Karpas-422 (cell line): ENCODE measurements at regions not wholly inside any gene's neighbourhood (a gene's known extent, or its start where the extent isn't known, plus 50 kb on each side); places are given as distances from the start of the nearest gene placed in this dataset.
"Not testable (repeated sequence)": the region's sequence is repeated elsewhere in the genome, so short reads cannot be mapped to it uniquely, and the experiment has no call there.

Experiments
- DNase-seq: peaks from one replicate; pipeline ENCODE4 v3.0.0-alpha.2; 2015
- H2AFZ ChIP-seq: fragments of 200-600 bp; sonication (generic); 2 replicates; pipeline ENCODE4 v1.6.1; 2014; ENCODE audit warnings: antibody characterized with exemption, low read length, mixed read lengths
- H3K27ac ChIP-seq: fragments of 200-600 bp; sonication (generic); 2 replicates; pipeline ENCODE4 v1.5.1; 2014; ENCODE audit warnings: mild to moderate bottlenecking, low read length, moderate library complexity
- H3K27me3 ChIP-seq: fragments of 200-600 bp; sonication (generic); 2 replicates; pipeline ENCODE4 v1.6.1; 2014; ENCODE audit warnings: low read length, mixed read lengths
- H3K36me3 ChIP-seq: fragments of 200-600 bp; sonication (generic); 2 replicates; pipeline ENCODE4 v1.6.1; 2014; ENCODE audit warnings: low read length, mixed read lengths; ENCODE audit not compliant: insufficient read depth
- H3K4me1 ChIP-seq: fragments of 200-600 bp; sonication (generic); 2 replicates; pipeline ENCODE4 v1.6.1; 2014; ENCODE audit warnings: mild to moderate bottlenecking, low read length, mixed read lengths
- H3K4me2 ChIP-seq: fragments of 200-600 bp; sonication (generic); 2 replicates; pipeline ENCODE4 v1.6.1; 2014; ENCODE audit warnings: low read length, low read depth, mild to moderate bottlenecking; ENCODE audit not compliant: poor library complexity, severe bottlenecking
- H3K4me3 ChIP-seq: fragments of 200-600 bp; sonication (generic); 2 replicates; pipeline ENCODE4 v1.5.1; 2014; ENCODE audit warnings: mild to moderate bottlenecking, antibody characterized with exemption, low read length, mixed read lengths
- H3K79me2 ChIP-seq: fragments of 200-600 bp; sonication (generic); 2 replicates; pipeline ENCODE4 v1.6.1; 2014; ENCODE audit warnings: mild to moderate bottlenecking, low read length, mixed read lengths
- H3K9ac ChIP-seq: fragments of 200-600 bp; sonication (generic); 2 replicates; pipeline ENCODE4 v1.6.0; 2014; ENCODE audit warnings: low read length
- H3K9me2 ChIP-seq: fragments of 200-600 bp; sonication (generic), shearing (Covaris generic); replicated peaks from 2 replicates; pipeline ENCODE4 v1.6.0; 2014; ENCODE audit warnings: mild to moderate bottlenecking, low read length, moderate library complexity; ENCODE audit not compliant: insufficient read depth
- H3K9me3 ChIP-seq: fragments of 300-700, 200-600 bp; sonication (generic); 2 replicates; pipeline ENCODE4 v1.6.1; 2014; ENCODE audit warnings: low read length, mixed read lengths
- H4K20me1 ChIP-seq: fragments of 200-600 bp; sonication (generic); 2 replicates; pipeline ENCODE4 v1.6.1; 2014; ENCODE audit warnings: mild to moderate bottlenecking, antibody characterized with exemption, low read length, low read depth; ENCODE audit not compliant: insufficient read depth

DNA sequence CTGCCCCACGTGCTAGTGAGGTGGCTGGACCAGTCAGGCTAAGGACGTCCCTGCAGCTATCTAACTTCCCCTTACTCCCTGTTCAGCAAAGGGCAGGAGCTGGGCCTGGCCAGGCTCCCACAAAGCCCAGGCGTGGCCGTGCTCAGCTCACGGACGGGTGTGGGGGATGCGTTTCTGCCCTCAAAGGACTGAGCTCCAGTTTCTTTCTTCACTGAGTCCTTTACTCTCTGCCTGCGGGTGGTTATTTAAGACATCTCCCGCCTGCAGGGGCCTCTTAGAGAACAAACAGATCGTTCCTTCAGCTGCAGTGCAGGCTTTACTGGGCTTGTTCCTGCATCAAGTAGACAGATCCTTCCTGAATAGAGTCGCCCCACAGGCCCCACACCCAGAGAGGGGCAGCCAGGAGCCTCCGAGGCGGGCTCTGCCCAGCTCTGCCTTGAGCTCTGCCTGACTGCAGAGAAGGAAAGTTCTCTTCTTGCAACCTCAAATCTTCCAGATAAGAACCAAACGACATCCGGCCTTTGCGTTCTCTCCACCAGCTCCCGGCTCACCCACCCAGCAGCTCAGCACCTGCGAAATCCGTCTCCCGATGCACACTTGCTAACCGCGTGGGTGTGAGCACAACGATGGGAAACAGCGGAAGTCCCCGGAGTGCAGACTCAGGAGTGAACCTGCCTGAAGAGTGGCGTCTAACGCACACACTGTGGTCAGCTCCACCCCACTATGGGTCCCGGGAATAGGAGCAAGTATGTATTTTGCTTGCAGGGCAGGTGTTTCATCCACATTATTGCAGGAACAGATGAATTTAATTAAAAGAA, 460.0 kb downstream of the PREX1 start:
- H2AFZ ChIP-seq, H3K4me1 ChIP-seq, H4K20me1 ChIP-seq, H3K9me2 ChIP-seq, H3K27ac ChIP-seq, H3K4me3 ChIP-seq, H3K36me3 ChIP-seq, H3K27me3 ChIP-seq, H3K9ac ChIP-seq, H3K9me3 ChIP-seq, H3K4me2 ChIP-seq, DNase-seq, H3K79me2 ChIP-seq: not testable (repeated sequence)

- no peak for DNase-seq
- no peak overlapping the region for H3K4me3 ChIP-seq
- H3K36me3 ChIP-seq, result no peaks in the 10 kb centered on the region
- H3K9me2 ChIP-seq, result no peaks in the 10 kb centered on the region
- no peaks in the 10 kb centered on the region for H3K27me3 ChIP-seq
- H3K9ac ChIP-seq, result no peak overlapping the region
- H2AFZ ChIP-seq, result no peak overlapping the region
- no peak overlapping the region for H3K27ac ChIP-seq
- H3K9me3 ChIP-seq, result no peaks in the 10 kb centered on the region
- H4K20me1 ChIP-seq, result no peaks in the 10 kb centered on the region
- no peaks in the 10 kb centered on the region for H3K4me1 ChIP-seq
- no peak overlapping the region for H3K4me2 ChIP-seq
- H3K79me2 ChIP-seq, result no peaks in the 10 kb centered on the region
Observed at GRCh38 chr20:48366230-48366629, 461.6 kb downstream of the PREX1 start.

DNA sequence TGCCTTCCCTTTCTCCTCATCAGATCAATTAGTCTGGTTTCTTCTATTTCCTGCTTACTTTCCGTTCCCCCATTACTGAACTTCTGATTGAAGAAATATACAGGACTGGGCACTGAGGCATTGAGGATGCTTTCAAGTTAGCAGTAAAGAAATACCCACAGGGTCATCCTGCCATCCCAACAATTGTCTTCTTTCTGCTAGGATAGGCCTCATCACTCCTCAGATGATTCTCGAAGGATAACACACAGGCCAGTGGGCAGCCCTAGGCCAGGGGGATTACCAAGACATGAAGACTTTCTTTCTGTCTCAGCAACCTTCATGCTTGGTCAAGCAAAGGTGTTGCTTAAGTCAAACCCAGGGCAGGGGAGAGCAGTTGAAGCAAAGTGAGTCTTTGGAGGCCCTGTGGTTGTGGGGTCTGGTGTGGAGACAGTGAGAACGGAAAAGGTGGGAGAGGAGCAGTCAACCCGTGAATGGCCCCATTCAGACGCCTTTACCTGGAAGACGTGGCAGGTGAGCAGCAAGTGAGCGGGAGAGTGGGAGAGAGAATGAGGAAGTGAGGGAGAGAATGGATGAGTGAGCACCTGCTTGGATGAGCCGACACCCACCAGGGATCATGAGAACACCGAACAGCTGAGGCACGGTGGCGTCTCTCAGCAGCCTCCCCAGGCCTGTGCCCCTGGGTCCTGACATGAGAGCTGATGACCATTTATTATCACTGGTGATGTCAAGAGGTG, 462.9 kb downstream of the PREX1 start:
- Histone ChIP-seq H3K27me3 (no peaks in the 10 kb centered on the region), H3K9me2 (no peaks in the 10 kb centered on the region), H3K4me3 (no peak overlapping the region), H3K79me2 (no peaks in the 10 kb centered on the region), H2AFZ (no peak overlapping the region), H3K27ac (no peak overlapping the region), H3K36me3 (no peaks in the 10 kb centered on the region), H3K4me1 (no peaks in the 10 kb centered on the region), H3K9me3 (no peaks in the 10 kb centered on the region), H4K20me1 (no peaks in the 10 kb centered on the region), H3K4me2 (no peak overlapping the region), H3K9ac (no peak overlapping the region)
- no peak for DNase-seq

DNA sequence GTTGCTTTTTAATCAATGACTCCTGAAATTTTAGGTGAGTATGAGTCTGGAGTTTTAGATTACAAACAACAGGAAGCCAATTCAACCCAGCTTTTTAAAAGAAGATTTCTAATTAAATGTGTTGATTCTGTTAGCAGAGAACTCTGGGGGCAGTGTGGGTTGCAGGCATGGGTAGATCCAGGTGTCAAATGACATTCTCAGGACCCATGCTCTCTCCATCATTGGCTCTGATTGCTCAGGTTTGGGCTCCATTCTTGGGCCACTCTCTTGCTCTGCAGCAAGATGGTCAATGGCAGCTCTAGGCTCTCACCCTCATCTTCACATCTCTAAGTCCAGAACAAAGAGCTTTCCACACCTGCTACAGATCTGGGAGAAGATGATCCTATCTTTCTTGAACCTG, 463.7 kb downstream of the PREX1 start:
- Histone ChIP-seq H3K27ac (no peak overlapping the region), H3K79me2 (no peaks in the 10 kb centered on the region), H4K20me1 (no peaks in the 10 kb centered on the region), H3K36me3 (no peaks in the 10 kb centered on the region), H3K9me2 (no peaks in the 10 kb centered on the region), H2AFZ (no peak overlapping the region), H3K4me1 (no peaks in the 10 kb centered on the region), H3K9me3 (no peaks in the 10 kb centered on the region), H3K9ac (no peak overlapping the region), H3K27me3 (no peaks in the 10 kb centered on the region), H3K4me2 (no peak overlapping the region), H3K4me3 (no peak overlapping the region)
- DNase-seq, result no peak

GRCh38 chr20:48360342-48360975, 467.3 kb downstream of the PREX1 start:
- Histone ChIP-seq H3K27ac (no peak overlapping the region), H3K27me3 (no peaks in the 10 kb centered on the region), H3K36me3 (no peaks in the 10 kb centered on the region), H3K4me1 (no peaks in the 10 kb centered on the region), H3K9me2 (no peaks in the 10 kb centered on the region), H3K4me2 (no peak overlapping the region), H3K79me2 (no peaks in the 10 kb centered on the region), H2AFZ (no peak overlapping the region; the same call in 1 of the 2 replicates), H4K20me1 (no peaks in the 10 kb centered on the region), H3K4me3 (no peak overlapping the region), H3K9me3 (no peaks in the 10 kb centered on the region), H3K9ac (no peak overlapping the region)
- DNase-seq, result no peak

DNA sequence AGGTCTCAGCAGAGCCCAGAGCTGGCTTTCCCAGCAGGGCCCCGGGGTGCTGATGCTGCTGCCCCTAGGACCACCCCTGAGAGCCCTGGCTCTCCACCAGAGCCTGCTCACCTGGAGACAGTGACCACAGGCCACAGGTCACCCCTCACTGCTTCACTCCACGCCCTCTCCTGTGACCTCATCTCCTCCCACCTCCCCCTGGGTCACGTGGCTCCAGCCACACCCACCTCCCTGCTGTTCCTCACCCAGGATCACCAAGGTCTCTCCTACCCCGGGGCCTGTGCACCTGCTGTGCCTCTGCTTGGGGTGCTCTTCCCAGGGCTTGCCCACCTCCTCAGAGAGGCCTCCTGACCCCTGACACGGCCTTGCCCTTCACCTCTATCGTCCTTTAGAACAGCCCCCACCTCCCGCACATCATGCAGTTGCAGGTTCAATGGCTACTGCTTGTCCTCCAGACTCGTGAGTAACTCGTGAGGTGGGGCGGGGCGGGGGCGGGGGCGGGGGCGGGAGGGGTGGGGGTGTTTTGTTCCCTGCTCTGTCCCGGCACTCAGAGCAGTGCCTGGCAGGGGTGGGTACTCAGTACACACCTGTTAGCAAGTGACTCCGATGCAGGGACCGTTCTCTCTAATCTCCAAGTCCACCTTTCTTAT, 468.0 kb downstream of the PREX1 start:
- no peak for DNase-seq
- Histone ChIP-seq H3K27me3 (no peaks in the 10 kb centered on the region; the same call in 1 of the 2 replicates), H3K4me2 (no peak overlapping the region), H3K79me2 (no peaks in the 10 kb centered on the region), H3K4me3 (no peak overlapping the region), H3K36me3 (no peaks in the 10 kb centered on the region), H3K4me1 (no peaks in the 10 kb centered on the region), H3K9me2 (no peaks in the 10 kb centered on the region), H3K27ac (no peak overlapping the region), H3K9ac (no peak overlapping the region), H3K9me3 (no peaks in the 10 kb centered on the region), H4K20me1 (no peaks in the 10 kb centered on the region), H2AFZ (no peak overlapping the region; the same call in 1 of the 2 replicates)

DNA sequence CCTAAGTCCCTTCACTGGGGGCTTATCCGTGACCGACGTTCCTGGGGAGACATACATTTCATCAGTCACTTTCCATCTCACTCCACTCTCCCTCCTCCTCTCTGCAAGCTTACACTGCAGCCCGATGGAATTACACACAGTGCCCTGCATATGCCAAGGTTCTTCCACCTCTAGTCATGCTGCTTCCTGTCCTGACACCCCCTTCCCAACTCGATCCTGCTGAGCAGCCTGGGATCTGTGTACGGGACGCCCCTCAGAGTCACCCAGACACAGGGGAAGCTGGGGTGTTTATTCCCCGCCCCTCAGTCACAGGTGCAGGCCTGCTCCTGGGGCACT, 468.8 kb downstream of the PREX1 start:
- H3K4me2 ChIP-seq, H3K27ac ChIP-seq: not testable (repeated sequence)

More for the DNA sequence above, 468.8 kb downstream of the PREX1 start:
- not testable (repeated sequence) for H3K9ac ChIP-seq, H2AFZ ChIP-seq, H3K9me3 ChIP-seq, H3K4me1 ChIP-seq, H3K27me3 ChIP-seq, H3K9me2 ChIP-seq, H4K20me1 ChIP-seq, DNase-seq, H3K36me3 ChIP-seq, H3K4me3 ChIP-seq, H3K79me2 ChIP-seq
